Caco-2 (cell line): ENCODE measurements at regions not wholly inside any gene's neighbourhood (a gene's known extent, or its start where the extent isn't known, plus 50 kb on each side); places are given as distances from the start of the nearest gene placed in this dataset.

Experiments
- BruUV-seq: library from RNA; stranded (reverse); fragments of 400-500 nt; replicated peaks from 2 replicates; lab custom pipeline; 2021; lab: Mats Ljungman, UMichigan
- CTCF ChIA-PET: fragments of 300-600 bp; sonication (Branson Sonifier 250); formaldehyde crosslinking; loops from one replicate; lab custom pipeline; 2022; ENCODE audit warnings: antibody characterized with exemption; lab: Charles Lee
- POLR2A ChIA-PET: fragments of 300-600 bp; sonication (Branson Sonifier 250); formaldehyde crosslinking; loops from one replicate; lab custom pipeline; 2022; ENCODE audit warnings: antibody characterized with exemption; lab: Charles Lee
- DNase-seq, 2 experiments: peaks; one replicate each; pipeline versions ENCODE4 v3.0.0 to v3.0.0-alpha.2; 2020 to 2022
- H3K27me3 ChIP-seq: replicated peaks from 2 replicates; pipeline ENCODE4 v1.6.0; 2011; ENCODE audit warnings: low read length; ENCODE audit not compliant: control insufficient read depth, insufficient read depth
- H3K36me3 ChIP-seq: 2 replicates; pipeline ENCODE4 v1.5.1; 2011; ENCODE audit warnings: low read length; ENCODE audit not compliant: control insufficient read depth, insufficient read depth
- H3K4me1 ChIP-seq: fragments of 250-450 bp; sonication (Bioruptor Pico); 2 replicates; pipeline ENCODE4 v1.5.1; 2020; ENCODE audit warnings: mild to moderate bottlenecking
- H3K4me3 ChIP-seq: 2 replicates; pipeline ENCODE4 v1.5.1; 2011; ENCODE audit warnings: low read depth, mild to moderate bottlenecking, control low read depth, low read length
- H3K9me3 ChIP-seq: fragments of 250-450 bp; sonication (Bioruptor Pico); 2 replicates; pipeline ENCODE4 v1.5.1; 2020; ENCODE audit warnings: mild to moderate bottlenecking, moderate library complexity
- H3K27ac Mint-ChIP-seq: one replicate; pipeline ENCODE4 v1.8.0; 2022; ENCODE audit warnings: mixed read lengths; ENCODE audit not compliant: unreplicated experiment
- H3K27me3 Mint-ChIP-seq: one replicate; pipeline ENCODE4 v1.8.0; 2022; ENCODE audit warnings: mixed read lengths; ENCODE audit not compliant: insufficient read depth, unreplicated experiment
- H3K36me3 Mint-ChIP-seq: one replicate; pipeline ENCODE4 v1.8.0; 2022; ENCODE audit warnings: mild to moderate bottlenecking, mixed read lengths; ENCODE audit not compliant: insufficient read depth, unreplicated experiment
- H3K4me1 Mint-ChIP-seq: one replicate; pipeline ENCODE4 v1.8.0; 2022; ENCODE audit warnings: low read depth, mixed read lengths; ENCODE audit not compliant: unreplicated experiment
- H3K4me3 Mint-ChIP-seq: one replicate; pipeline ENCODE4 v1.8.0; 2022; ENCODE audit warnings: mild to moderate bottlenecking, moderate library complexity, mixed read lengths; ENCODE audit not compliant: unreplicated experiment
- H3K9me3 Mint-ChIP-seq: one replicate; pipeline ENCODE4 v1.8.0; 2022; ENCODE audit warnings: mixed read lengths; ENCODE audit not compliant: unreplicated experiment
- intact Hi-C: fragments of 100-400 bp; cut with micrococcal nuclease; formaldehyde crosslinking; loops from one replicate; pipeline ENCODE4 v1.10.0; 2022; ENCODE audit not compliant: unreplicated experiment
- TF ChIP-seq, protein P1 (sequence below), 2 experiments: fragments of 200-600 bp in 1 of 2; IDR thresholded peaks; 1 replicate in 1 of 2; 2 replicates in 1 of 2; pipeline versions ENCODE4 v1.5.1 to v1.8.0; 2011 to 2022; ENCODE audit warnings: antibody characterized with exemption in 1 of 2, control low read depth in 1 of 2, inconsistent platforms in 1 of 2, low read depth in 1 of 2, low read length in 1 of 2, mild to moderate bottlenecking in 1 of 2, moderate library complexity in 1 of 2; ENCODE audit not compliant: insufficient read depth in 1 of 2, severe bottlenecking in 1 of 2, unreplicated experiment in 1 of 2

DNA sequence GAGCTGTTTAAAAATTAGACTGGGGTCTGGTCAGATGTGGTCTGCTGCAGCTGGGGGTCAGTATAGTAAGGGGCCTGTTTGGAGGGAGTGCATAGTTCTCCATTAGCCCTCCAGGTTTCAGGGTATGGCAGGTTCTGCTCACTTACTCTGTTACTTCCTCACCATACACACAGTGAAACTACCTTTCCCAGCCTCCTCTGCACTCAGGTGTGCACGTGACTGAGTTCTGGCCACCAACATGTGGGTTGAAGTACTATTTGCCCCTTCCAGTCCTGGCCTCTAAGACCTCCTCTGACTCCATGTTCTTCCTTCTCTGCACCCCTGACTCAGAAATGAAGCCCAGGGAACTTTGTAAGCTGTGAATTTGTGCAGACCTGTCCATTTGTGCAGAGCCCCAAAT, 190.5 kb upstream of the CLINT1 start:
- no TSS peak for BruUV-seq
- CTCF ChIA-PET, result interaction anchor here (0.9 kb wide), 1 partner anchor 26 kb away, joined by 3 read pairs; no protein-coding TSS in a partner anchor
- TF ChIP-seq, protein P1, sequence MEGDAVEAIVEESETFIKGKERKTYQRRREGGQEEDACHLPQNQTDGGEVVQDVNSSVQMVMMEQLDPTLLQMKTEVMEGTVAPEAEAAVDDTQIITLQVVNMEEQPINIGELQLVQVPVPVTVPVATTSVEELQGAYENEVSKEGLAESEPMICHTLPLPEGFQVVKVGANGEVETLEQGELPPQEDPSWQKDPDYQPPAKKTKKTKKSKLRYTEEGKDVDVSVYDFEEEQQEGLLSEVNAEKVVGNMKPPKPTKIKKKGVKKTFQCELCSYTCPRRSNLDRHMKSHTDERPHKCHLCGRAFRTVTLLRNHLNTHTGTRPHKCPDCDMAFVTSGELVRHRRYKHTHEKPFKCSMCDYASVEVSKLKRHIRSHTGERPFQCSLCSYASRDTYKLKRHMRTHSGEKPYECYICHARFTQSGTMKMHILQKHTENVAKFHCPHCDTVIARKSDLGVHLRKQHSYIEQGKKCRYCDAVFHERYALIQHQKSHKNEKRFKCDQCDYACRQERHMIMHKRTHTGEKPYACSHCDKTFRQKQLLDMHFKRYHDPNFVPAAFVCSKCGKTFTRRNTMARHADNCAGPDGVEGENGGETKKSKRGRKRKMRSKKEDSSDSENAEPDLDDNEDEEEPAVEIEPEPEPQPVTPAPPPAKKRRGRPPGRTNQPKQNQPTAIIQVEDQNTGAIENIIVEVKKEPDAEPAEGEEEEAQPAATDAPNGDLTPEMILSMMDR (IDR thresholded peaks at IDR 0.05; ENCODE audit: insufficient read depth in 1 of 2, low read depth in 1 of 2, low read length in 1 of 2, severe bottlenecking in 1 of 2, unreplicated experiment in 1 of 2), result no peak
- Mint-ChIP-seq H3K27me3 (no peaks in the 10 kb centered on the region), H3K9me3 (no peaks in the 10 kb centered on the region), H3K4me3 (no peak overlapping the region), H3K27ac (no peak overlapping the region), H3K36me3 (no peaks in the 10 kb centered on the region), H3K4me1 (no peaks in the 10 kb centered on the region)
- Histone ChIP-seq H3K9me3 (no peaks in the 10 kb centered on the region), H3K27me3 (no peaks in the 10 kb centered on the region), H3K36me3 (no peaks in the 10 kb centered on the region), H3K4me1 (no peaks in the 10 kb centered on the region), H3K4me3 (no peak overlapping the region)
- intact Hi-C loops, result no loop called here
- POLR2A ChIA-PET, result no interaction called here
- DNase-seq, result no peak

DNA sequence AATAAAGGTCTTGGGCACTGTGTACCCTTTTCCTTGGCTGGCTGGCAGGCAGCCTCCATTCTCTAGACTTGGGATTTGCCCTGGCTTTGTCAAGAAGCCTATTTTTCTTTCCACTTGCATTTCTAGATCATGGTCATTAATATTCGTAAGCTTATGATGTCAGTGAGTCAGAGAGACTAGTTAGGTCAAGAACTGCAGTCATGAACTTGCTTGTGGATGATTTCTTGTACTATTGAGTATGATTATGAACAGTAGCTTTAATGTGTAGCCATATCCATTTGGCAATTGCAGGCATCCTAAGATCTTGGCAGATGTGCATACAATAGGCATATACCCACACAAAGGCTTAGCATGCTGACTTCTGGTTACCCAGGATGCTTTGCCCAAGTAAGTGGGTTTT, 186.8 kb upstream of the CLINT1 start:
- intact Hi-C loops, result no loop called here
- H3K4me3 ChIP-seq, result no peak overlapping the region
- Mint-ChIP-seq H3K4me1 (no peaks in the 10 kb centered on the region), H3K27ac (no peak overlapping the region), H3K9me3 (no peaks in the 10 kb centered on the region), H3K4me3 (no peak overlapping the region), H3K36me3 (no peaks in the 10 kb centered on the region), H3K27me3 (no peaks in the 10 kb centered on the region)
- POLR2A ChIA-PET, result no interaction called here
- H3K27me3 ChIP-seq, result no peaks in the 10 kb centered on the region
- H3K36me3 ChIP-seq, result no peaks in the 10 kb centered on the region
- BruUV-seq, result no TSS peak
- DNase-seq, result no peak
- H3K4me1 ChIP-seq, result no peaks in the 10 kb centered on the region
- no peaks in the 10 kb centered on the region for H3K9me3 ChIP-seq
- TF ChIP-seq, protein P1 (IDR thresholded peaks at IDR 0.05; ENCODE audit: insufficient read depth in 1 of 2, low read depth in 1 of 2, low read length in 1 of 2, severe bottlenecking in 1 of 2, unreplicated experiment in 1 of 2), result no peak
- CTCF ChIA-PET, result no interaction called here

DNA sequence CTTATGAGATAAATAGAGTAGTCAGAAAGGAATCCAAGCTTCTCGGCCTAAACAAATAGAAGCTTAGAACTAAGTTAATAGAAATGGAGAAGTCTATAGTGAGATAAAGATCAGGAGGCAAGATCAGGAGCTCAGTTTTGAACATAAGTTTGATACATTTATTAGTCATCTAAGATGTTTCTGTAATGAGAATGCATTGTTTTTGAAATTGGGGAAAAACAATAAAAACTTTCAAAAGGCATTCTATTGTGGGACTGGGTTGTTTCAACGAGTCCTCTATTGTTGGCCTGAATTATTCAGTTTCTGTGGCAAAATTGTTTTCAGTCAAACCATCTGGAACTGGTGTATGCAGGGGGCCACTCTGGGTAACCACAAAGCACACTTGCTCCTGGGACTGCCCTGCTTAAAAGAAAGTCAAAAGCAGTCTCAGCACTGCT, 181.0 kb upstream of the CLINT1 start:
- ChIA-PET POLR2A (no interaction called here), CTCF (interaction anchor here (0.9 kb wide), 1 partner anchor 35 kb away, joined by 3 read pairs; no protein-coding TSS in a partner anchor)
- Histone ChIP-seq H3K4me3 (no peak overlapping the region), H3K36me3 (no peaks in the 10 kb centered on the region), H3K27me3 (no peaks in the 10 kb centered on the region), H3K9me3 (no peaks in the 10 kb centered on the region), H3K4me1 (no peaks in the 10 kb centered on the region)
- H3K27me3 Mint-ChIP-seq, result no peaks in the 10 kb centered on the region
- intact Hi-C loops, result no loop called here
- H3K9me3 Mint-ChIP-seq, result peaks cover 18% of the 10 kb centered on the region
- BruUV-seq, result no TSS peak
- TF ChIP-seq, protein P1 (IDR thresholded peaks at IDR 0.05; ENCODE audit: insufficient read depth in 1 of 2, low read depth in 1 of 2, low read length in 1 of 2, severe bottlenecking in 1 of 2, unreplicated experiment in 1 of 2), result no peak
- H3K36me3 Mint-ChIP-seq, result no peaks in the 10 kb centered on the region
- no peak overlapping the region for H3K27ac Mint-ChIP-seq
- no peaks in the 10 kb centered on the region for H3K4me1 Mint-ChIP-seq
- no peak overlapping the region for H3K4me3 Mint-ChIP-seq
- no peak for DNase-seq
